Neural progenitor cell (in vitro differentiated cells): ENCODE measurements at regions not wholly inside any gene's neighbourhood (a gene's known extent, or its start where the extent isn't known, plus 50 kb on each side); places are given as distances from the start of the nearest gene placed in this dataset.

Experiments
- EZH2 ChIP-seq: fragments of 200-600 bp; sonication (generic); IDR thresholded peaks from 2 replicates; pipeline ENCODE4 v1.6.1; 2017; ENCODE audit warnings: antibody characterized with exemption, mild to moderate bottlenecking, moderate library complexity
- TF ChIP-seq, protein P1 (sequence below): fragments of 200-600 bp; sonication (generic); IDR thresholded peaks from 2 replicates; pipeline ENCODE4 v1.5.1; 2017; ENCODE audit warnings: antibody characterized with exemption, mild to moderate bottlenecking

DNA sequence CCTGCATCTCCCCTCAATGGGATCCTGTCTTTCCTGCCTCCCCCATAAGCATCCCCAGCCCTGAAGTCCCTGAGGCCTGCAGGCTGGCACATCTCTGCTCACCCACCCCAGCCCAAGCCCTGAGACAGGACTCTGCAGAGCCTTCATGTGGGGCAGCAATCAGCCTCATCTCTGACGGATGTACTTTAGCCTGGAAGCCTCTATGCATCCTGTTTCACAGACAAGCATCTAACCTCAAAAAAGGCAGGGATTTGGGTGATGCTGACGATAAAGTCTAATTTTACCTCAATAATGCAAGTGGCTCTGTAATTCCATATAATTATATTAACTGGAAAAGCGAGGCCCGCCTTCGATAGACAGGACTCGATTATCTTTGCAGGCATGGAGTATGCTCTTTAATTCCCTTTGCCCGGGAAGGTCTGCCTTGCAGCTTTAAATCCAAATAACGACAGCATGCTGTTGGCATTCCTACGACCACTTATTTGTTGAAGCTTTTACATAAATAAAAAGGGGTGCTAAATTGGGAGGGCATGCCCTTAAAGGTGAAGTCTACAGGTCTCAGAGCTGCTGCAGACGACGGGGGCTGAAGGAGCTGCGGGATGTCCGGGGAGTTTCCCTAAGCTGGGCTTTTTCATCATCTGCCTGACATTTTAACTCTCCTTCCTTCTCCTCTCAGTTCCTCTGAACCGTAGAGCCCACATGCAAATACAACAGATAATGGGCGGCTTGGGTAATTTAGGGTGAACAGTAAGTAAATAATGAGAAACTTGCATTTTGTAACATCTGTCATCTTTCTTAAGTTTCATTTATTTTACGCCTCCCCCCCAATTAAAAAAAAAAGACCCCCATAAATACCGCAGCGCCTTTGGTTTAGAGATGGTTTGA, 211.5 kb downstream of the URI1 start:
- TF ChIP-seq, protein P1, sequence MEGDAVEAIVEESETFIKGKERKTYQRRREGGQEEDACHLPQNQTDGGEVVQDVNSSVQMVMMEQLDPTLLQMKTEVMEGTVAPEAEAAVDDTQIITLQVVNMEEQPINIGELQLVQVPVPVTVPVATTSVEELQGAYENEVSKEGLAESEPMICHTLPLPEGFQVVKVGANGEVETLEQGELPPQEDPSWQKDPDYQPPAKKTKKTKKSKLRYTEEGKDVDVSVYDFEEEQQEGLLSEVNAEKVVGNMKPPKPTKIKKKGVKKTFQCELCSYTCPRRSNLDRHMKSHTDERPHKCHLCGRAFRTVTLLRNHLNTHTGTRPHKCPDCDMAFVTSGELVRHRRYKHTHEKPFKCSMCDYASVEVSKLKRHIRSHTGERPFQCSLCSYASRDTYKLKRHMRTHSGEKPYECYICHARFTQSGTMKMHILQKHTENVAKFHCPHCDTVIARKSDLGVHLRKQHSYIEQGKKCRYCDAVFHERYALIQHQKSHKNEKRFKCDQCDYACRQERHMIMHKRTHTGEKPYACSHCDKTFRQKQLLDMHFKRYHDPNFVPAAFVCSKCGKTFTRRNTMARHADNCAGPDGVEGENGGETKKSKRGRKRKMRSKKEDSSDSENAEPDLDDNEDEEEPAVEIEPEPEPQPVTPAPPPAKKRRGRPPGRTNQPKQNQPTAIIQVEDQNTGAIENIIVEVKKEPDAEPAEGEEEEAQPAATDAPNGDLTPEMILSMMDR, result no peak
- TF ChIP-seq EZH2, result no peak
